ENCODE measurements at regions not wholly inside any gene's neighbourhood (a gene's known extent, or its start where the extent isn't known, plus 50 kb on each side); places are given as distances from the start of the nearest gene placed in this dataset.

DNA sequence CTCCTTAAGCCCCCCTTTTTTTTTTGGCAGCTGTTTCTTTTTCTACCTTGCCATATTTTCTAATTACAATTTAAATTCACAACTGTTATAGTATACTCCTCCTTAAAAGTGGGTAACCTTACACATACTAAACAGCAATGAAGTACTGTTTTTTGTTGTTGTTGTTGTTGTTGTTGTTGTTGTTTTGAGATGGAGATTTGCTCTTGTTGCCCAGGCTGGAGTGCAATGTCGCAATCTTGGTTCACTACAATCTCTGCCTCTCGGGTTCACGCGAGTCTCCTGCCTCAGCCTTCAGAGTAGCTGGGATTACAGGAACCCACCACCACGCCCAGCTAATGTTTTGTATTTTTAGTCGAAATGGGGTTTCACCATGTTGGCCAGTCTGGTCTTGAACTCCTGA lies 669.1 kb upstream of the CDH6 start:
- Histone ChIP-seq H3K4me2 (ENCODE audit: low read length) (no peak overlapping the region), H3K9me3 (ENCODE audit: low read length) (no peaks in the 10 kb centered on the region), H3K79me2 (ENCODE audit: insufficient read depth, low read depth, low read length) (no peaks in the 10 kb centered on the region), H3K4me1 (ENCODE audit: insufficient read depth, low read length, poor library complexity, severe bottlenecking) (no peaks in the 10 kb centered on the region), H4K20me1 (ENCODE audit: insufficient read depth, low read length) (no peaks in the 10 kb centered on the region), H3K36me3 (ENCODE audit: insufficient read depth, low read length) (no peaks in the 10 kb centered on the region), H3K9me2 (ENCODE audit: insufficient read depth, low read length) (no peaks in the 10 kb centered on the region), H3K4me3 (ENCODE audit: low read depth, low read length, poor library complexity, severe bottlenecking) (no peak overlapping the region), H2AFZ (ENCODE audit: low read length) (no peak overlapping the region), H3K27ac (ENCODE audit: low read depth, low read length, poor library complexity, severe bottlenecking) (no peak overlapping the region)
- DNase-seq (ENCODE audit: low spot score): no peak
- POLR2A ChIA-PET: interaction anchor here (0.7 kb wide), 1 partner anchor 60 kb away, joined by 3 read pairs; no protein-coding TSS in a partner anchor
- BruUV-seq (replicated peaks): no TSS peak
- TF ChIP-seq, protein P1, sequence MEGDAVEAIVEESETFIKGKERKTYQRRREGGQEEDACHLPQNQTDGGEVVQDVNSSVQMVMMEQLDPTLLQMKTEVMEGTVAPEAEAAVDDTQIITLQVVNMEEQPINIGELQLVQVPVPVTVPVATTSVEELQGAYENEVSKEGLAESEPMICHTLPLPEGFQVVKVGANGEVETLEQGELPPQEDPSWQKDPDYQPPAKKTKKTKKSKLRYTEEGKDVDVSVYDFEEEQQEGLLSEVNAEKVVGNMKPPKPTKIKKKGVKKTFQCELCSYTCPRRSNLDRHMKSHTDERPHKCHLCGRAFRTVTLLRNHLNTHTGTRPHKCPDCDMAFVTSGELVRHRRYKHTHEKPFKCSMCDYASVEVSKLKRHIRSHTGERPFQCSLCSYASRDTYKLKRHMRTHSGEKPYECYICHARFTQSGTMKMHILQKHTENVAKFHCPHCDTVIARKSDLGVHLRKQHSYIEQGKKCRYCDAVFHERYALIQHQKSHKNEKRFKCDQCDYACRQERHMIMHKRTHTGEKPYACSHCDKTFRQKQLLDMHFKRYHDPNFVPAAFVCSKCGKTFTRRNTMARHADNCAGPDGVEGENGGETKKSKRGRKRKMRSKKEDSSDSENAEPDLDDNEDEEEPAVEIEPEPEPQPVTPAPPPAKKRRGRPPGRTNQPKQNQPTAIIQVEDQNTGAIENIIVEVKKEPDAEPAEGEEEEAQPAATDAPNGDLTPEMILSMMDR (conservative IDR thresholded peaks at IDR 0.05; ENCODE audit: low read length): no peak
- no peak for TF ChIP-seq EZH2phosphoT487 (IDR thresholded peaks at IDR 0.05; ENCODE audit: borderline replicate concordance, low read depth, low read length)
- CTCF ChIA-PET (ENCODE audit: unreplicated experiment): no interaction called here
- intact Hi-C loops (cut with micrococcal nuclease; ENCODE audit: unreplicated experiment): no loop called here

DNA sequence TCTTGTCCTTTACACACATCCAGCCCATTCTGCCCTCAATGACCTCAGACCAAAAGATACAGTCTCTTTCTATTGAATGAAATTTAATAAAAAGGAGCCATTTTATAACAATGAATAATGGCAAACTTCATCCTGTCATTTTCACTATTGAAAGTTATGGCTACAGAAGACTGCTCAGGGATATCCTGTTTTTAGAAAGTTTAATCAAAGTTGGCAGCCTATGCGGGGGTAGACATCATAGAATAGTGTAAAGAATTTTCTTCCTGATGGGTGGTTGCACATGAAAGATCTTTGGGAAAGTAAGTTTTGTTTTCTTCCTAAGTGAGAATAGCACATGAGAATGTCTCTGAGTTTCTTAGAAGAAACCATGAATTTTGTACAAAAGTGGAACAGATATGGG lies 670.4 kb upstream of the CDH6 start:
- Histone ChIP-seq H3K27ac (ENCODE audit: low read depth, low read length, poor library complexity, severe bottlenecking) (no peak overlapping the region), H3K79me2 (ENCODE audit: insufficient read depth, low read depth, low read length) (no peaks in the 10 kb centered on the region), H3K9me2 (ENCODE audit: insufficient read depth, low read length) (no peaks in the 10 kb centered on the region), H3K4me2 (ENCODE audit: low read length) (no peak overlapping the region), H3K4me1 (ENCODE audit: insufficient read depth, low read length, poor library complexity, severe bottlenecking) (no peaks in the 10 kb centered on the region), H3K36me3 (ENCODE audit: insufficient read depth, low read length) (no peaks in the 10 kb centered on the region), H2AFZ (ENCODE audit: low read length) (no peak overlapping the region), H3K4me3 (ENCODE audit: low read depth, low read length, poor library complexity, severe bottlenecking) (no peak overlapping the region), H3K9me3 (ENCODE audit: low read length) (no peaks in the 10 kb centered on the region), H4K20me1 (ENCODE audit: insufficient read depth, low read length) (no peaks in the 10 kb centered on the region)
- intact Hi-C loops (cut with micrococcal nuclease; ENCODE audit: unreplicated experiment): no loop called here
- TF ChIP-seq EZH2phosphoT487 (IDR thresholded peaks at IDR 0.05; ENCODE audit: borderline replicate concordance, low read depth, low read length): no peak
- TF ChIP-seq, protein P1 (conservative IDR thresholded peaks at IDR 0.05; ENCODE audit: low read length): no peak
- CTCF ChIA-PET (ENCODE audit: unreplicated experiment): no interaction called here
- POLR2A ChIA-PET: no interaction called here
- no TSS peak for BruUV-seq (replicated peaks)
- DNase-seq (ENCODE audit: low spot score): no peak

DNA sequence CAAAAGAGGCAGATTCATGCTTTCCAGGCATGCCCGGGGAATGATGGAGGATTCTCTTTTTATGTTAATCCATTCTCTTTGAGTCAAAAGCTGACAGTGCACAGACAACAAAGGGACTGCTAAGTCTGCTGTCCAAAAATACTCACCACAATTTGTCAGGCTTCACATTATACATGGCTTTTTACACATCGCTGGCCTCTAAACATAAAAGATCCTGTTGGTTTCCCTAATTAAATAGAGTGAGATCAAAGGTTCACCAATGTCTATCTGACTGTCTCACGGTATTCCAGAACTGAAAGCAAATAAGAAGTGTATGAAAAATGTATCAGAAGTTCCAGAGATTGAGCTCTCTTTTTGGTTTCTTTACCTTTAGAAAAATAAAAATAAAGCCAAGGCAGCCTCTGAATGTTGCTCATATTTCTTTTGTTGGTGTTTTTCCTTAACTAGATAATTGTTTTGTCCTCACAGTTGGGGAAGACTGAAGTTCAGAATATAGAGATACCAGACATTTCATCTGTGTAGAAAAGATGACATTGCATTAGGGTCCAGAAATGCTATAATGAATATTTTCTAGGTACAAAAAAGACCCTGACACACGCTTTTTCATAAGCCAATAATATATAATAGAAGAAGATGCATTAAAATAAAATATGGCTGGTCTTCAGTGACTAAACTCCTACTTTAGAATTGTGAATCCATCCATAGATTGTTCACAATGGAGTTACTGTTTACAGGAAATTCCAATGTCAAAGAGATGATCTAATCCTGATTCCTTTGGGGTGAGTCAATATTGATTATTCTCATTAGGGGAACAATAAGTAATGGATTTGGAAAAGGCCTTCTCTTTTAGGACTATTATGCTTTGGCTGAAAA lies 688.2 kb upstream of the CDH6 start:
- no peaks in the 10 kb centered on the region for H3K79me2 ChIP-seq (ENCODE audit: insufficient read depth, low read depth, low read length)
- intact Hi-C loops (cut with micrococcal nuclease; ENCODE audit: unreplicated experiment): no loop called here
- H3K36me3 ChIP-seq (ENCODE audit: insufficient read depth, low read length): no peaks in the 10 kb centered on the region
- no peak overlapping the region for H3K27ac ChIP-seq (ENCODE audit: low read depth, low read length, poor library complexity, severe bottlenecking)
- no peak overlapping the region for H3K4me3 ChIP-seq (ENCODE audit: low read depth, low read length, poor library complexity, severe bottlenecking)
- no peak overlapping the region for H2AFZ ChIP-seq (ENCODE audit: low read length)
- no peak for DNase-seq (ENCODE audit: low spot score)
- BruUV-seq (replicated peaks): no TSS peak
- no peak for TF ChIP-seq EZH2phosphoT487 (IDR thresholded peaks at IDR 0.05; ENCODE audit: borderline replicate concordance, low read depth, low read length)
- TF ChIP-seq, protein P1 (conservative IDR thresholded peaks at IDR 0.05; ENCODE audit: low read length): no peak
- no peaks in the 10 kb centered on the region for H3K4me1 ChIP-seq (ENCODE audit: insufficient read depth, low read length, poor library complexity, severe bottlenecking)
- ChIA-PET POLR2A (no interaction called here), CTCF (ENCODE audit: unreplicated experiment) (no interaction called here)
- H3K9me2 ChIP-seq (ENCODE audit: insufficient read depth, low read length): no peaks in the 10 kb centered on the region
- H3K4me2 ChIP-seq (ENCODE audit: low read length): no peak overlapping the region
- H3K9me3 ChIP-seq (ENCODE audit: low read length): no peaks in the 10 kb centered on the region
- H4K20me1 ChIP-seq (ENCODE audit: insufficient read depth, low read length): no peaks in the 10 kb centered on the region

Data from OCI-LY7 (cell line).